ENCODE measurements at regions not wholly inside any gene's neighbourhood (a gene's known extent, or its start where the extent isn't known, plus 50 kb on each side); places are given as distances from the start of the nearest gene placed in this dataset.
"Not testable (repeated sequence)": the region's sequence is repeated elsewhere in the genome, so short reads cannot be mapped to it uniquely, and the experiment has no call there.

DNA sequence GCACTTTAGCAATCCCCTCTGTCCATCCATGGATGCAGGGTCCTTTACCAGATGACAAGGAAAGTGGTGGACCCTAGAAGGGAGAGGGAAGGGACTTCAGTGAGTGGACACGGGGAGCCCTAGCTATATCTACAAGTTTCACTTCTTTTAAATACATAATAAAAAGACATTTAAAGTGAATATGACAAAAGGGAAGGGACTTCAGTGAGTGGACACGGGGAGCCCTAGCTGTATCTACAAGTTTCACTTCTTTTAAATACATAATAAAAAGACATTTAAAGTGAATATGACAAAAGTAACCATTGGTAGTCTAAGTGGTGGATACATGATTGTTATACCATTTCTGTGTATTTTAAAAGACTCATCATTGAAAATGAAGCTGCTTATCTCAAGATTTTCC lies 81.9 kb upstream of the HES1 start:
- no peak for DNase-seq

DNA sequence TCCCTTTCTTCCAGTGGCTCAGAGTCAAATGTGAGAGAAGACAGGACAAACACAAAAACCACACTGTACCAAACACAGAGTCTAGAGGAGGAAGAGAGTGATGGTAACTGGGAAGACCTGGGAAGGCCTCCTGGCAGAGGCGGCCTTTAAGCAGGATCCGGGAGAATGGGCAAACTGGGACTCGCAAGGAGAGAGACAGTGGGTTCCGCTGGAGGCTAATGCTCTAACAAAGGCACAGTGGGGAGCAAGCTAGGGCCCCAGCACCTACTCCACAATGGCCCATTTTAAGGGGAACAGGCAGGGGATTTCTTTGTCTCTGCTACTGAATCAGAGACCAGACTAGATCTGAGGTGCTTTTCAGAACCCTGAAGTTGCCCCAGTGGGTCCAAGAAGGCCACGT lies 81.4 kb upstream of the HES1 start:
- no peak for DNase-seq

DNA sequence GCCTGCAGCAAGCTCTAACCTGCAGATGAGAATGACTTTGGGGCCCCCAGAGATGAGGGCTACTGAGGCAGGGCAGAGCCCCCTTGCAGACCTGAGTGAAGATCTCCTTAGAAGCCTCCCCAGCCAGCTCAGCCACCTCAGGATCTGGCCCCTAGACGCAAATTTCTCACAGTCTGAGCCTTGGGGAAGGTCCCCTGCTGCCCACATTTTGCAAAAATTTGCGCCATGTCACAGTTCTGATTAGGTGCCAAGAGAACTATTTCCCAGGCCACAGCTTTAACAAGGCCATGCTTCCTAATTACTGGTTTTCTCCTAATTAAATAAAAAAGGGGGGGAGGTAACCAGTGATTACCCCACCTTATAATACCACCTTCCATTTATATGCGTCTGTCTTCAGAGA lies 81.0 kb upstream of the HES1 start:
- DNase-seq, result no peak

DNA sequence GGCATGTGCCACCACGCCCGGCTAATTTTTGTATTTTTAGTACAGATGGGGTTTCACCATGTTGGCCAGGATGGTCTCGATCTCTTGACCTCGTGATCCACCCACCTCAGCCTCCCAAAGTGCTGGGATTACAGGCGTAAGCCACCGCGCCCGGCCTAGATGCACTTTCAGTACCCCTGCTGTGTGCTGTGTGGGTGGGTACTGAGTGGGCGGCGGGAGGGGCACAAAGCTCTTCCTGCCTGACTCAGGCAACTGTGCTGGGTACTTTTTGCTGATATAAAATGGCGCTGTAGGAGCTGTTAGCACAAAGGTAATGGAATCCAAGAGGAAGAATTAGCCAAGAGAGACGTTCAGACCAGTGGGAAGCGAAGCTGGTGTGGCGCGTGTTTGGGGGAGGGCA lies 79.6 kb upstream of the HES1 start:
- not testable (repeated sequence) for DNase-seq

DNA sequence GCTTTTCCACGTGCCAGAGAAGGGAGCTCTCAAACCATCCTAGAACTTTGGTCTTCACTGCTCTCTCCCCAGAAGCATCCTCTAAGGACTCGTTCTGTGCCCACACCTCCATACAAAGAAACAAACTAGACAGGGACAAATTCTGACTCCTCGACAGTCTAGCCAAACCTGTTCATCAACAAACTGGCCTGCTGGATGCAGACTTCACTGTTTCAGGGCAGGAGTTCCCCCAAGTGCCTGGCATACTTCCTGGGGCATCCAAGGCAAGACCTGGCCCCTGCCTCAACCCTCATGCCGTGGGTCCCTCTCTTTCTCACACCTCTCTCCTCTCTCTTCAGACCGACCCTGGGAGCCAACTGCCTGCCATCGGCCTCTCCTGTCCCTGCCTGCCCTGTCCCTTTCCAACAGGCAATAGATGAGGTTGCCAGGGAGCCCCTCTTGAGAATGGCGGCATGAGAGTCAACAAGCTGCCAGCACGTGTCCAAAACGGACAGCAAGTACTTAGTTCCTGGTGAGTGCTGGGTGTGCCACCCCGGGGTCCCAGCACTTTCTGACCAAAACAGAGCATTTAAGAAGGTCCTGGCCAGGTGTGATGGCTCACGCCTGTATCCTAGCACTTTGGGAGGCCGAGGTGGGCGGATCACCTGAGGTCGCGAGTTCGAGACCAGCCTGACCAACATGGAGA lies 79.1 kb upstream of the HES1 start:
- DNase-seq, result no peak

DNA sequence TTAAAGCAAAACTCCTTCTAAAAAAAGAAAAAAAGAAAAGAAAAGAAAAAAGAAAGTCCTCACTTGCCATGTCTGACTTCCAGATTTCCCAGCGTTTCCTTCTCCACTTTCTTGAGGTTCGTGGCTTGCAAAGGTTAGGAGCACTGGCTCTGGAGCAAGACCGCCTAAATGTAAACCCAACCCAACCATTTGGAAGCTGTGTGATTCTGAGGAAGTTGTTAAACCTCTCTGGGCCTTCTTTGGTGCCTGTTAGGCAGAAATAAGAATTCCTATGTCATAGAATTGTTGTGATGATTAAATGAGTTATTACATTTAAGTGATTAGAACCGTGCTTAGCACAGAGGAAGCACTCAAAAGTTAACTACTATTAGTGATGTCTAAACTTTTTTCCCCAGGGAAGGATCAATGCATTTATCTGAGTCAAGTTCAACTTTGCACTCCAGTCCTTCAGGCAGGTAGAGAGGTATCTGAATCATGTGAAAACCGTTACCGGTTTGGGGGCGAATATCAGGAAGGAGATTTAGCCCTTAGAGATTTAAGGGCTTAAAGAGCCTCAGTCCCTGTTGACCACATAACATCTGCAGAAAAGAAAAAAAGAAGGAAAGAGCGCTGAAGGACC lies 78.3 kb upstream of the HES1 start:
- DNase-seq, result no peak

DNA sequence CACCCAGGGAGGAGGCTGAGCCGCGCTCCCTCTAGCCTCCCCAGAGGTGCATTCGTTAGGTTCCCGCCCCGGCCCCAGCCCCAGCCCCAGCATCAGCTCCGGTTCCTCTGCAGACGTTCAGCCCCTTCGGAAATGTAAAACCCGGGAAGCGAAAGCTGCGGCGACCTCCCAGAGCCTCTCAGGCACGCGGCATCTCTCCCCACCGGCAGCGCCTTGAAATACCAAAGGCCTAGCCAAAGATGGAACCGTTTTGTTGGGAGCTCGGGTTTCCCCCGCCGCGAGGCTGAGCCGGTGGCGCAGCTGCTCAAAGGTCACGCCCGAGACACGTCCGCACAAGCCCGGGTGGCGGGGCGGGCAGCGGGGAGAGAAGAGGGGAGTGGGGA lies 77.8 kb upstream of the HES1 start:
- peak; percentile 29 for DNase-seq

DNA sequence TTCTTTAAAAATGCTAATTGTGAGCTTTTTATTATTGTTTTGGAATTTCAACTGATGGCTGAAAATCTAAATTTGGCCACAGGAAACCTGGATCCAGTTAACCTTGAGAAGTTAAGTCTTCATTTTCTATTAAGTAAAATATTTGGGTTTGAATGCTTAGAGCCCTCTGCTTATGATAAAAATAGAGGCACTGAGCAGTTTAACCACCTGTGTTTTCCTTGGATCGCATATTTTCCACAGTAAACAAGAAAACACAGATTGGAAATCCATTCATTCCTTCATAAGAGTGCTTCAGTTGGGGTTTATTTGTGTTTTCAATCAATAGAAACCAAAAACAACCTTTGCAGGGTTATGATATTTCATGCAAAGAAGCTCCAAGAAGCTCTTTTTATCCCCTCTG lies 77.2 kb upstream of the HES1 start:
- no peak for DNase-seq

DNA sequence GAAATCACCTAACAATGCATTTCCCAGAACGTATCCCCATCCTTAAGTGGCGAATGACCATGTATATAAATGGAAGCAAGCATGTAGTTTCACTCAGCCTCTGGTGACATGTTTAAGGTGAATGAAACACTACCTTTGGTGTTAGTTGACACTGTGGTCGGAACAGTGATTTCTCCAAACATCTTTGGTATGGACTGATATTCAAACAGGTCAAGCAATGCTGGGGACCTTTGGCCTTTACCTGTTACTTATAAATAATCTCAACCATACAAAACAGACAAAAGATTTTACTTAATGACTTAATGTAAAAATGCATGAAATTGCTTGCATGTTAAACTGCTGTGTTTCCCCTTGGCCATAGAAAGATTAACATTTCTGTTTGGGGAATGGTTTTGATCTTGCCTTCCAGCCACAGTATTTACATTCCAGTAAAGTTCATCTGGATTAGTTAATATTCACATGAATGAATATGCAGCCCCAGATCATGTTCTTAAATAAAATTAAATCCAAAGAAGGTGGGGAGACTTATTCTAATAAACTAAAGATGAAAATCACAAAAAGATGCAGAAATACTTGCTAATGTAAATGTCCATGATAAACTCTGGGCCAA lies 74.4 kb upstream of the HES1 start:
- DNase-seq, result no peak

DNA sequence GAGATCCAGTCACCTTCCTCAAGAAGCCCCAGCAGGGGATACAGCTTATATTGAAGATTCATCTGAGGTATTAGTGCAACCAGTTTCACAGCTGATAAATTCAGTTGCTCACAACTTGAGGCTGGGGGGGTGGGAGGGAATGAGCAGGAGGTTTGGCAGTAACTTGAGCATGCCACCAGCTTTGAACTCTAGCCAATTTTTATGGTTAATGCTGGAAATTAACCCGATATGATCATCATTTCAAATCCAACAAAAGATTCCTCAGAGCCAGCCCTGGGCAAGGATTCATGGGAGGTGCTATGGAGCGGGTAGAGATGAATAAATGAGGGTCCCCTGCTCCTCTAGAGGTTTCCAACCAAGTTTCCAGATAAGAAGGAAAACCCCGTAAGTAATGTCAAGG lies 73.1 kb upstream of the HES1 start:
- DNase-seq, result no peak

DNA sequence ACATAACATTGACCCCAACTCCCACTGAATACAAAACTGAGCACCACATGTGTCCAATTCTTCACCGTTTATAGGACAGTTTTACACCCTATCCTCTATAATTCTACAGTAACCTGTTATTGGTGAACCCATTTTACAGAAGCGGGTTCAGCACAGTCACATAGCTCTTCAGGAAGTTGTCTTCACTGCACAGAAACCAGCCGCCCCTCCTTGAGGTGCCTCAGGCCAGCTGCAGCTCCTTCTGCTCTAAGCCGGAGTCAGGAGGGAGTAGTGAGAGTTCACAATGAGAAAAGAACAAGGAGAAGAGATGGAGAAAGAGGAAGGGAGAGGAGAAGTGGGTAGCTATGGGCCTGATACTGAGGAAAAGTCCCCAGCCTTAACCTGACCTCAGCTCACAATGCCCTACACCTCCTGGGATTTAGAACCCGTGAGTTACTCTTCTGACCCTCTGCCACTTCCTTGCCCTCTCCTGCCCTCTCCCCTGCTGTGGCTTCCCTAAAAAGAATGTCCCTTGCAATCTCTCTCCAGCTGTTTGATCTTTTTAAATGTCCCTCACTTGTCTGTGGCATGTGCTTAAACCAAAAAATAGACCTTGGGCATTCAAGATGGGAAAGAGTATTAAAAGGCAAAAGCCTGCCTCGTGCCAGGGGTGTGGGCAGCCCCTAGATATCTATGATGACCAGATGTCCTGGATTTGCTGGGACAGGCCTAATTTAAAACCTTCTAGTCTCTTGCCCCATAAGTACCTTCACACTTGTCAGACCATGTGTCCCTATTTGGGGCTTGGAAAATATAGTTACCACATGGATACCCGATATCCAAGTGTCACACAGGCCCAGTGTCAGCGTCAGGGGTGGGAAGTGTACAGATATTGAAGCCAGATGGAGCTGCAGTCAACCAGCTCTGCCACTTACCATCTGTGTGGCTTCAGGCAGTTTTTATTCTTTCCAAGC lies 71.3 kb upstream of the HES1 start:
- DNase-seq, result no peak

DNA sequence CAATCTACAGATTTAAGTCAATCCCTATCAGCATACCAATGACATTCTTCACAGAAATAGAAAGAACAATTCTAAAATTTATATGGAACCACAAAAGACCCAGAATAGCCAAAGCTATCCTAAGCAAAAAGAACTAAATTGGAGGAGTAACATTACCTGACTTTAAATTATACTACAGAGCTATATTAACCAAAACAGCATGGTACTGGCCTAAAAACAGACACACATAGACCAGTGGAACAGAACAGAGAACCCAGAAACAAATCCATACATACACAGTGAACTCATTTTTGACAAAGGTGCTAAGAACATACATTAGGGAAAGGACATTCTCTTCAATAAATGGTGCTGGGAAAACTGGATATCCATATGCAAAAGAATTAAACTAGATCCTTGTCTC lies 68.6 kb upstream of the HES1 start:
- not testable (repeated sequence) for DNase-seq

DNA sequence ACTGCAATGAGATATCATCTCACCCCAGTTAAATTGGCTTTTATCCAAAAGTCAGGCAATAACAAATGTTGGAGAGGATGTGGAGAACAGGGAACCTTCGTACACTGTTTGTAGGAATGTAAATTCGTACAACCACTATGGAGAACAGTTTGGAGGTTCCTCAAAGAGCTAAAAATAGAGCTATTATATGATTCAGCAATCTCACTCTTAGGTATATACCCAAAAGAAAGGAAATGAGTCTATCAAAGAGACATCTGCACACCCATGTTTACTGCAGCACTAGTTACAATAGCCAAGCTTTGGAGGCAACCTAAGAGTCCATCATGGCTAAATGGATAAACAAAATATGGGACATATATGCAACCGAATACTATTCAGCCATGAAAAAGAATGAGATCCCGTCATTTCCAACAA lies 68.0 kb upstream of the HES1 start:
- DNase-seq, result no peak

DNA sequence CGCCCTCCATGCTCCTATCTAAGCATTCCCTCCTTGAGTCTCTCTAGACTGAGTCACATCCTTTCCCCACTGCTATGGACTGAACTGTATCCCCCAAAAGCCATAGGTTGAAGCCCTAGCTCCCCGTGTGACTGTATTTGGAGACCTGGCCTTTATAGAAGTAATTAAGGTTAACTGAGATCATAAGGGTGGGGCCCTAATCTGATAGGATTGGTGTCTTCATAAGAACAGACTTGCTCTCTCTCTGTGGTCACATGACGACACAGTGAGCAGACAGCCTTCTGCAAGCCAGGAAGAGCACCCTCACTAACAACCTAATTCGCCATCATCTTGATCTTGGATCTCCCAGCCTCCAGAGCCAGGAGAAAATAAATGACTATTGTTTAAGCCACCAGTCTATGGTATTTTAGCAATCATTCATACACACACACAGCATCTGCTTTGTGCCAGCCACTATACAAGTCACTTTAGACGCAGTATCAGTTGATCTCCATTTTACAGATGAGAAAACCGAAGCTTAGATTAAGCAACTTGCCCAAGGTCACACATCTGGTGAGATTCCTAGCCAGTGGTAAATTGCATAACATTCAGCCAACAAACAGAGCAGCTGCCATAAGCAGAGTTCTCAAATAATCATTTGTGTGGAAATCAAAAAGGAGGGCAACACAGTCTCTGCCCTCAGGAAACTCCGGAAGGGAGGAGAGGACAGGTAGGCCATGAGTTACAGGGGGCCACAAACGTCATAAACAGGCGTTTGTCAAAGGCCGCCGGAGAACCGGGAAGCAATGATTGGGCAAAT lies 66.3 kb upstream of the HES1 start:
- no peak for DNase-seq

DNA sequence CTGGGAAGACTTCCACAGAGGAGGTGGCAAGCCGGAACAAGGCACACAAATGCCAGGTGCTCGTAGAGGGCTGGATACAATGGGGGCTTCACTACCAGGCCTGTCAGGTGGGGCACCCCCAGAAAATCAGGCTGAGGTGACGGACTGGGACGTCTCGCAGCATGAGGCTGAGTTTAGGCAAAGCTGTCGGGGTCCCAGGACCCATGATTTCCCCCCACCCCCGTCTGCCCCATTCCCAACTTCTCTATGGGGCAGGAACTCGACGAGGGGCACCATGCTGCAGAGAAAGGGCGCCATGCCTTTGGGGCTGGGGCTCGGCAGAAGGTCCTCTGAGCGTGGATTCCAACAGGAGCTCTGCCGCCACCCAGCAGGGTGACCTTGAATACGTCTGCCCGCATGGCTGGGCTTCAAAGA lies 65.7 kb upstream of the HES1 start:
- no peak for DNase-seq

DNA sequence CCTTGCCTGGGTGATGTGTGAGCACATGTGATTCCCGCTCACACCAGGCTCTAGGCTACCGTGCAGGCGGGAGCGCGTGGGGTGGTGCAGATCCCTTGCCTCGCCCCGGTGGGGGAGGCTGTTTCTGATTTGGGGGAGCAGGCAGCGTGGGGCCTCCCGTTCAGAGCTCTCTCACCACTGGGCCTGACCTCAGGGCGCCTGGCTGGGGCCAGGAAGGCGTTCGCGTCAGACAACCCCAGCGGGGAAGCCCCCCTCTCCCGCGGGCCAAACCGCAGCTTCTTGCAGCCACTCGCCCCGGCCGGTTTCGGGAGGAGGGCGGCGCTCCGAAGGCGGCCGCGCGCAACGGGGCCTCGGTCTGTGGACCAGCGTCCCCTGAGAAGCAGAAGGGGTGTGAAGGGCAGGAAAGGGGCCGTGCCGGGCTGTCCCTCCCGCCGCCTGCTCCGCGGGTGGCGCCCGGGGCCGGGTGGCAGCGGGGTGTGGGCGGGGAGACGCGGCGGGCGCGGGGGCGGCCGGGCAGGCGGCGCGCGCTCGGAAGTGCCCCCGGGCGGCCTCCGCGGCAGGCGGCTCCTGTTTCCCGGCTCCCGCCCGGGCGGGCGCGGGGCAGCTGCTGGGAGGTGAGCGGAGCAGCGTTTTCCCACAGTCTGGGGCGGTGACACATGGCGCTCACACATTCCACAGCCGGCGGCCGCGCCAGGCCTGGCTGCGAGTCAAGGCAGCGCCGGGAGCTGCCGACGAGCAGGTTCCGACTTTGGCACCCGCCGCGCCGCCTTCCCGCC lies 65.1 kb upstream of the HES1 start:
- DNase-seq, result peak; percentile 86

DNA sequence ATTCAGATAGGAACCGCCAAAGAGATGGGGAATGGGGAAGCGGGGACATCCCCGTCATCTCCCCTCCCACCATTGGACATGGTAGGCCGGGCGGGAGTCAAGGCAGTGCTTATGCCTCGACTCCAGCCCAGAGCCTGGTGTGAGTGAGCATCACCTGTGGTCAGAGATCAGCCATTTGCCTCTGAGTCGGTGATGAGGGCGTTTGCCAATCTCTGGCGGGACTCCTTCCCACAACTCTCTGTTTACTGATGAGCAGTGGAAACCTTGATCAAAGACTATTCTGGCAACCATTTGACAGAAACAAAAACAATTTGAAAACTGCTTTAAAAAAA lies 63.9 kb upstream of the HES1 start:
- no peak for DNase-seq

DNA sequence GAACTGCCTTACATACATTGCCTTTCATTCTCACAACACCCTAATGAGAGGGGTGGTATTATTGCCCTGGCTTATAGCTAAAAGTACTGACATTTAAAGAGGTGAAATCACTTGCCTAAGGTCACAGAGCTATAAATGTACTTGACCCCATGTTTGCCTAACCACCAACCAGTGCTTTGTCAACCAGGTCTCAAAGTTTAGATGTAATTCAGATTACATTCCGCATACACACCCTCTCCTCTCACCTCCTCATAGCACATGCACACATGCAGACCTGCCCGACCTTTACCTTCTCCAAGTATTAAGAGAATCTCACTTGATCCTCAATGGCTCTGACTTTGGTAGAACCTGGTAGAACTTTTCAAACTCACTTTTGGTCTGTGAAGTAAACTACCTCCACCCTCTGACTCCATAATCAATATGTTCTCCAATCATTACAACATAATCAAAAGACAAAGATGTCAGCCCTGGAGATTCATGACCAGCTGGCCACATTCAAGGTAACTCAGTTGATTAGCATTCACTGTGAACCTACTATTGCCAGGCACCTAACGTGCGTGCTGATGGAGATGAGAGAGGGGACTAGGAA lies 63.2 kb upstream of the HES1 start:
- DNase-seq, result no peak

DNA sequence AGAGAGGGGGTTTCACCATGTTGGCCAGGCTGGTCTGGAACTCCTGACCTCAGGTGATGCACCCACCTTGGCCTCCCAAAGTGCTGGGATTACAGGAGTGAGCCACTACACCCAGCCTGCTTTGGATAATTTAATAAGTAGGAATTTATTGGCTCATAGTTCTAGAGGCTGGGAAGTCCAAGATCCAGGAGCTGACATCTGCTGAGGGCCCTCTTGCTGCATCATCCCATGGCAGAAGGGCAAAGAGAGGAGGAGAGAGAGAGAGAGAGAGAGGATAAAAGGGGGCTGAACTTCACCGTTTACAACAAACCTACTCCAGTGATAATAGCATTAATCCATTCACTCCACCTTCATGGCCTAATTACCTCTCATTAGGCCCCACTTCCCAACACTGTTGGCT lies 62.0 kb upstream of the HES1 start:
- no peak for DNase-seq

DNA sequence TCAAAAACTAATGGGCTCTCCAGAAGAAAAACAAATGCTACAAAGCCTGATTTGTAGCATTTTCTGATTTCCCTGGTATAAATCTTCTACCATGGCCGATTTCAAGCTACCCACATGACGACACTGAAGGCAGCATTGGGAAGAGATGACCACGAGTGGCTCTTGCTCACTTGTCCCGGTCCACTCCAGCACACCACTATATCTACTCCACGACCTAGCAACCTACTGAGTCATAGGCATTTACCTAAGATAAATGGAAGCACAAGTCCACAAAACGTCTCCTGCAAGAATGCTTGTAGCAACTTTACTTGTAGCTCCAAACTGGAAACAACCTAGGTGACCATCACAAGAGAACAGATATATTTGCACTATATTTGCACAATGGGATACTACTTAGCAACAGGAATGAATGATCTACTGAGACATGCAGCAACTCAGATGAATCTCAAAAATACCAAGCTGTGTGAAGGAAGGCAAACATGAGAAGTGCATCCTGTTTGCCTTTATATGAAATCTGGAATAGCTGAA lies 60.8 kb upstream of the HES1 start:
- DNase-seq, result no peak

DNA sequence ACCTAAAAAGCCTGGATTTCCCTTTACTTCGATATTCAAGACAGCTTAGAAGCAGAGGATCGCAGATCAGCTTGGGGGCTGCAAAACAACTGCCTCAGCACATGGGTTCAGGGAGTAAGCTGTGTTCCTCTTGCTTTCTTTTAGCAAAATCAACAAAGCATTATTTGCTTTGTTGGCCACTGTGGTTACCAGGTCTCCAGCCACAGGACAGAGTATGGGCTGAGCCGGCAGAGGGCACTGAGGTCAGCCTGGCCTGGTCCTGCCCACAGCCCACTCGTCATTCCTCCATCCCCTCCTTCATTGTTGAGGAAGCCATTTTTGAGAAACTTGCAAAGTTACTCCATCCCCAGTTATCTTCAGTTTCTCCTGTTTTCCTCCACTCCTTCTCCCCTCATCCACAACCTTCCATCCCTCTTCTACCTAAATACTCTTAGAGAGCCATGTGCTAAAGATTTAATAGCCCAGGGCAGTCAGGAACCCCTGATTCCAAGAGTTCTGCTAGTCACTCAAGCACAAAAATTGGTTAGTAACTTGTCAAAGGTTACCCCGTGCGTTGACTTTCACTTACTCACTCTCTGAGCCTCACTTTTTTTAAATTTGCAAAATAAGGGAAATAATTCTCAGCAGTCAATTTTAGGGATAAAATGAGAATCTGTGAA lies 60.0 kb upstream of the HES1 start:
- no peak for DNase-seq

Measured in CD4-positive, alpha-beta T cell treated with Interferon gamma for 1 hour (primary cell).